ENCODE measurements at regions not wholly inside any gene's neighbourhood (a gene's known extent, or its start where the extent isn't known, plus 50 kb on each side); places are given as distances from the start of the nearest gene placed in this dataset.
"Not testable (repeated sequence)": the region's sequence is repeated elsewhere in the genome, so short reads cannot be mapped to it uniquely, and the experiment has no call there.

DNA sequence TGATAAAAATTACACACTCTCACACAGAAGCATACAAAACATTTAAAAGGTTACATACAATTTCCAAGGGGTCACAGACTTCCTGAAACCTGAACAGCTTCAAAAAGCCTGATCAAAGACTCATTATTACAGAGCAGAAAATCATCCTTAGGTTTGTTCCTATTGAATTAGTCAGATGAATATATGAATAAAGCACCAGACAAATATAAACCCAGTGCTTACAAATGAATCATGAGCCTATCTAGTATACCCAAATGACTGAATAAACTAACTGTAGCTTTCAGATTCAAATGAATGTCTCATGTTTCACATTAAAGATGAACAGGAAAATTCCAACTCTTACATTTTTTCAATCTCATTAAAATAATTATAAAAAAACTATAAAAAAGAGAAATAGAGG, 550.3 kb downstream of the SUCLG1 start:
- no peak for DNase-seq (ENCODE audit: low read depth, low spot score)
- Histone ChIP-seq H3K27me3 (ENCODE audit: control insufficient read depth, insufficient read depth, low read length) (no peaks in the 10 kb centered on the region), H3K27ac (ENCODE audit: low read length) (no peak overlapping the region), H3K4me3 (ENCODE audit: low read length) (no peak overlapping the region), H3K36me3 (ENCODE audit: control insufficient read depth, insufficient read depth, low read length) (no peaks in the 10 kb centered on the region), H3K9me3 (ENCODE audit: control insufficient read depth, insufficient read depth, low read length) (no peaks in the 10 kb centered on the region), H3K4me1 (ENCODE audit: control insufficient read depth, insufficient read depth, low read length) (no peaks in the 10 kb centered on the region)

GRCh38 chr2:83901317-83901716, 557.8 kb downstream of the SUCLG1 start:
- Histone ChIP-seq H3K4me1 (ENCODE audit: control insufficient read depth, insufficient read depth, low read length) (no peaks in the 10 kb centered on the region), H3K27ac (ENCODE audit: low read length) (no peak overlapping the region), H3K4me3 (ENCODE audit: low read length) (no peak overlapping the region), H3K36me3 (ENCODE audit: control insufficient read depth, insufficient read depth, low read length) (no peaks in the 10 kb centered on the region), H3K27me3 (ENCODE audit: control insufficient read depth, insufficient read depth, low read length) (no peaks in the 10 kb centered on the region), H3K9me3 (ENCODE audit: control insufficient read depth, insufficient read depth, low read length) (no peaks in the 10 kb centered on the region)
- no peak for DNase-seq (ENCODE audit: low read depth, low spot score)
- WGBS (ENCODE audit: insufficient coverage, insufficient read length) = no CpG with 5 or more reads among the region's 3 CpGs

DNA sequence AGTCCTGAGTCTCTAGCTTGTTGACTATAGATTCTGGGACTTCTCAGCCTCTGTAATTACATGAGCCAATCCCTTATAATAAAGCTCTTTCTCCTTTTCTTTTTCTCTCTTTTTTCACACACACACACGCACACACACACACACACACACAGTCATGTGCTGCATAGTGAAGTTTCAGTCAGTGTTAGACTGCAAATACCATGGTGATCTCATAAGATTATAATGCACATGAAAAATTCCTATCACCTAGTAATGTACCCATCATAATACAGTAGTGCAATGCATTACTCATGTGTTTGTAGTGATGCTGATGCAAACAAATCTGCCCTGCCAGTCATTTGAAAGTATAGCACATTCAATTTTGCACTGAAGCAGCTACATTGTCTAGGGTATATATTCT, 558.2 kb downstream of the SUCLG1 start:
- Histone ChIP-seq H3K27me3 (ENCODE audit: control insufficient read depth, insufficient read depth, low read length) (no peaks in the 10 kb centered on the region), H3K4me1 (ENCODE audit: control insufficient read depth, insufficient read depth, low read length) (no peaks in the 10 kb centered on the region), H3K36me3 (ENCODE audit: control insufficient read depth, insufficient read depth, low read length) (no peaks in the 10 kb centered on the region), H3K27ac (ENCODE audit: low read length) (no peak overlapping the region), H3K9me3 (ENCODE audit: control insufficient read depth, insufficient read depth, low read length) (no peaks in the 10 kb centered on the region), H3K4me3 (ENCODE audit: low read length) (no peak overlapping the region)
- no peak for DNase-seq (ENCODE audit: low read depth, low spot score)
- no CpG with 5 or more reads among the region's 1 CpG for WGBS (ENCODE audit: insufficient coverage, insufficient read length)

GRCh38 chr2:83899271-83899670, 559.8 kb downstream of the SUCLG1 start:
- Histone ChIP-seq H3K36me3 (ENCODE audit: control insufficient read depth, insufficient read depth, low read length) (no peaks in the 10 kb centered on the region), H3K9me3 (ENCODE audit: control insufficient read depth, insufficient read depth, low read length) (no peaks in the 10 kb centered on the region), H3K4me1 (ENCODE audit: control insufficient read depth, insufficient read depth, low read length) (no peaks in the 10 kb centered on the region), H3K27ac (ENCODE audit: low read length) (no peak overlapping the region), H3K27me3 (ENCODE audit: control insufficient read depth, insufficient read depth, low read length) (no peaks in the 10 kb centered on the region), H3K4me3 (ENCODE audit: low read length) (no peak overlapping the region)
- no peak for DNase-seq (ENCODE audit: low read depth, low spot score)
- no CpG with 5 or more reads among the region's 1 CpG for WGBS (ENCODE audit: insufficient coverage, insufficient read length)

- H3K36me3 ChIP-seq (ENCODE audit: control insufficient read depth, insufficient read depth, low read length) = no peaks in the 10 kb centered on the region
- no peaks in the 10 kb centered on the region for H3K27me3 ChIP-seq (ENCODE audit: control insufficient read depth, insufficient read depth, low read length)
- no peaks in the 10 kb centered on the region for H3K4me1 ChIP-seq (ENCODE audit: control insufficient read depth, insufficient read depth, low read length)
- no peak for DNase-seq (ENCODE audit: low read depth, low spot score)
- no peak overlapping the region for H3K4me3 ChIP-seq (ENCODE audit: low read length)
- WGBS (ENCODE audit: insufficient coverage, insufficient read length) = no CpG with 5 or more reads among the region's 3 CpGs
- H3K27ac ChIP-seq (ENCODE audit: low read length) = no peak overlapping the region
- H3K9me3 ChIP-seq (ENCODE audit: control insufficient read depth, insufficient read depth, low read length) = no peaks in the 10 kb centered on the region
Observed at GRCh38 chr2:83894976-83895375, 564.1 kb downstream of the SUCLG1 start.

- no peak overlapping the region for H3K4me3 ChIP-seq (ENCODE audit: low read length)
- DNase-seq (ENCODE audit: low read depth, low spot score) = no peak
Observed at GRCh38 chr2:83887757-83888156, 571.3 kb downstream of the SUCLG1 start.

GRCh38 chr2:83879127-83879526, 580.0 kb downstream of the SUCLG1 start:
- DNase-seq (ENCODE audit: low read depth, low spot score) = no peak
- Histone ChIP-seq H3K4me1 (ENCODE audit: control insufficient read depth, insufficient read depth, low read length) (no peaks in the 10 kb centered on the region; the same call in 1 of the 2 replicates), H3K27me3 (ENCODE audit: control insufficient read depth, insufficient read depth, low read length) (no peaks in the 10 kb centered on the region), H3K27ac (ENCODE audit: low read length) (no peak overlapping the region), H3K4me3 (ENCODE audit: low read length) (no peak overlapping the region), H3K9me3 (ENCODE audit: control insufficient read depth, insufficient read depth, low read length) (peaks cover 3% of the 10 kb centered on the region), H3K36me3 (ENCODE audit: control insufficient read depth, insufficient read depth, low read length) (peaks cover under 1% of the 10 kb centered on the region; the same call in 1 of the 2 replicates)
- WGBS (ENCODE audit: insufficient coverage, insufficient read length) = no CpG with 5 or more reads among the region's 20 CpGs

More at GRCh38 chr2:83887757-83888156, 571.3 kb downstream of the SUCLG1 start:
- no peaks in the 10 kb centered on the region for H3K27me3 ChIP-seq (ENCODE audit: control insufficient read depth, insufficient read depth, low read length)
- H3K36me3 ChIP-seq (ENCODE audit: control insufficient read depth, insufficient read depth, low read length) = no peaks in the 10 kb centered on the region
- no peaks in the 10 kb centered on the region for H3K9me3 ChIP-seq (ENCODE audit: control insufficient read depth, insufficient read depth, low read length)
- no peaks in the 10 kb centered on the region for H3K4me1 ChIP-seq (ENCODE audit: control insufficient read depth, insufficient read depth, low read length)
- H3K27ac ChIP-seq (ENCODE audit: low read length) = no peak overlapping the region

GRCh38 chr2:83877261-83877660, 581.8 kb downstream of the SUCLG1 start:
- WGBS (ENCODE audit: insufficient coverage, insufficient read length) = no CpG with 5 or more reads among the region's 17 CpGs
- not testable (repeated sequence) for H3K9me3 ChIP-seq (ENCODE audit: control insufficient read depth, insufficient read depth, low read length)

DNA sequence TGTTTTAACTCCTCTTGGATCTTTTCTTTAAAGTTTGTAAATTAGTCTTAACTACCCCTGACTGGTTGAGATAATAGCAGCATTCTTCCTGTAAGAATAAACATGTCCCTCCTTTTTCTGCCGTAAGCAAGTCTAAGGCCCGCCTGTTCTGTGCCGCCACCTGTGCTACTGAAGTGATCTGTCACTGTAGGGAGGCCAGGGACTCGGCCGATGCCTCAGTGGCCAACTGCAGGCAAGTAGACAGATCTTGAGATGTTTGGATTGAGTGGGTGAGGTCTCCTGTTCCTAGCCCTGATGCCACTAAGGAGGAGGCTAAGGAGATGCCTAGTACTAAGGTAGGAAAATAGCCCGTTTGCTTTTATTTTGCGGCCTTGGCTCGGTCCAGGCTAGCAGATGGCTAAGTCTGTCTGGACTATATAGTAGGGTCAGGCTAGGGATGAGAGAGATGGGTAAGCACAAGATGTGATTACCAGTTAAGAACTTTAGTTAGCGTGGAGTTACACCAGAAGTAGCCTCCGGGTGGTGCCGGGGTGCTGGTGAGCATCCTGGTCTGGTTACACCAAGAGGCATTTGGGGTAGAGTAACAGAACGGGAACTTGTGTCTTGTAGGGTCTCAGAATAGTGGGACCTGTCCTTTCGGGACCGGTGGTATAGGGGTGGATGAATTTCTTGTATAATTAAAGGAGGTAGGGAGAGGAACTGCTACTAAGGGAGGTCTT, 584.2 kb downstream of the SUCLG1 start:
- DNase-seq (ENCODE audit: low read depth, low spot score) = no peak
- no peak overlapping the region for H3K27ac ChIP-seq (ENCODE audit: low read length)
- H3K36me3 ChIP-seq (ENCODE audit: control insufficient read depth, insufficient read depth, low read length) = peaks cover 2% of the 10 kb centered on the region; the same call in 1 of the 2 replicates
- H3K9me3 ChIP-seq (ENCODE audit: control insufficient read depth, insufficient read depth, low read length) = peaks cover 4% of the 10 kb centered on the region
- H3K4me3 ChIP-seq (ENCODE audit: low read length) = no peak overlapping the region
- no CpG with 5 or more reads among the region's 14 CpGs for WGBS (ENCODE audit: insufficient coverage, insufficient read length)
- H3K4me1 ChIP-seq (ENCODE audit: control insufficient read depth, insufficient read depth, low read length) = no peaks in the 10 kb centered on the region; the same call in 1 of the 2 replicates
- no peaks in the 10 kb centered on the region for H3K27me3 ChIP-seq (ENCODE audit: control insufficient read depth, insufficient read depth, low read length)

More at GRCh38 chr2:83877261-83877660, 581.8 kb downstream of the SUCLG1 start:
- DNase-seq (ENCODE audit: low read depth, low spot score); H3K4me1 ChIP-seq (ENCODE audit: control insufficient read depth, insufficient read depth, low read length); H3K27me3 ChIP-seq (ENCODE audit: control insufficient read depth, insufficient read depth, low read length); H3K27ac ChIP-seq (ENCODE audit: low read length); H3K36me3 ChIP-seq (ENCODE audit: control insufficient read depth, insufficient read depth, low read length); H3K4me3 ChIP-seq (ENCODE audit: low read length): not testable (repeated sequence)

- Histone ChIP-seq H3K36me3 (ENCODE audit: control insufficient read depth, insufficient read depth, low read length) (peaks cover 2% of the 10 kb centered on the region; the same call in 1 of the 2 replicates), H3K27ac (ENCODE audit: low read length) (no peak overlapping the region), H3K4me1 (ENCODE audit: control insufficient read depth, insufficient read depth, low read length) (no peaks in the 10 kb centered on the region; the same call in 1 of the 2 replicates), H3K27me3 (ENCODE audit: control insufficient read depth, insufficient read depth, low read length) (no peaks in the 10 kb centered on the region), H3K9me3 (ENCODE audit: control insufficient read depth, insufficient read depth, low read length) (peaks cover 4% of the 10 kb centered on the region), H3K4me3 (ENCODE audit: low read length) (no peak overlapping the region)
- no peak for DNase-seq (ENCODE audit: low read depth, low spot score)
- WGBS (ENCODE audit: insufficient coverage, insufficient read length) = no CpG with 5 or more reads among the region's 19 CpGs
Observed at GRCh38 chr2:83874066-83874465, 585.0 kb downstream of the SUCLG1 start.

DNA sequence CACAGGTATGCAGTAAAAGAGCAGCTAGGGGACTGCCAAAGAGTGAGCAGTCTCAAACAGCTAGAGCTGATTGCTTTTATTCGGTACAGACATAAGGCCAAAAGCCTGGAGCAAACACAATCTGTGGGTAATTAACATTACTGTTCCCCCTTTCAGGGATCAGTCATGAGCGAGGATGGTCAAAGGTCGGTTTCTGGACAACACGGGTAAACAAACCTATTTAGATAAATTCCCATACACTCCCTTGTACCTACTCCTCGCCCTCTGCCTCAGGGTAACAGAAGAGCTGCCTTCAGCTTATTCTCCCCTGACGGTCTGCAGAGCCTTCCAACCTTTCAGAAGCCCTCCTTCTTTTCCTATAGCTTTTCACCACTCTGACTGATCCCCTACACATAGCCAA, 586.0 kb downstream of the SUCLG1 start:
- WGBS (ENCODE audit: insufficient coverage, insufficient read length) = no CpG with 5 or more reads among the region's 6 CpGs
- no peaks in the 10 kb centered on the region; the same call in 1 of the 2 replicates for H3K4me1 ChIP-seq (ENCODE audit: control insufficient read depth, insufficient read depth, low read length)
- H3K9me3 ChIP-seq (ENCODE audit: control insufficient read depth, insufficient read depth, low read length) = peaks cover 2% of the 10 kb centered on the region
- no peak overlapping the region for H3K27ac ChIP-seq (ENCODE audit: low read length)
- no peaks in the 10 kb centered on the region for H3K27me3 ChIP-seq (ENCODE audit: control insufficient read depth, insufficient read depth, low read length)
- DNase-seq (ENCODE audit: low read depth, low spot score) = no peak
- peaks cover 2% of the 10 kb centered on the region; the same call in 1 of the 2 replicates for H3K36me3 ChIP-seq (ENCODE audit: control insufficient read depth, insufficient read depth, low read length)
- no peak overlapping the region for H3K4me3 ChIP-seq (ENCODE audit: low read length)

Data from iPS DF 6.9 (cell line).